A673 (cell line): ENCODE measurements at regions not wholly inside any gene's neighbourhood (a gene's known extent, or its start where the extent isn't known, plus 50 kb on each side); places are given as distances from the start of the nearest gene placed in this dataset.

ENCODE experiments used
- BruUV-seq: library from RNA; stranded (reverse); fragments of 400-500 nt; replicated peaks from 2 replicates; lab custom pipeline; 2021; lab: Mats Ljungman, UMichigan
- CTCF ChIA-PET: fragments of 300-600 bp; sonication (Branson Sonifier 250); formaldehyde crosslinking; loops from one replicate; lab custom pipeline; 2022; ENCODE audit warnings: antibody characterized with exemption; lab: Charles Lee
- POLR2A ChIA-PET: fragments of 300-600 bp; sonication (Branson Sonifier 250); formaldehyde crosslinking; loops from one replicate; lab custom pipeline; 2022; ENCODE audit warnings: antibody characterized with exemption; ENCODE audit not compliant: low non-redundant PET; lab: Charles Lee
- DNase-seq: peaks from one replicate; pipeline ENCODE4 v3.0.0-alpha.2; 2015; ENCODE audit warnings: low spot score
- H3K27ac ChIP-seq: fragments of 200-600 bp; sonication (generic); 2 replicates; pipeline ENCODE4 v1.5.1; 2016; ENCODE audit warnings: mixed run types, low read depth, mild to moderate bottlenecking, mixed read lengths, antibody characterized with exemption, low read length; ENCODE audit not compliant: poor library complexity, severe bottlenecking
- H3K27me3 ChIP-seq: fragments of 200-600 bp; sonication (generic); replicated peaks from 2 replicates; pipeline ENCODE4 v1.6.1; 2017; ENCODE audit warnings: mixed run types, low read depth, mild to moderate bottlenecking, mixed read lengths, antibody characterized with exemption, low read length; ENCODE audit not compliant: insufficient read depth, poor library complexity
- H3K36me3 ChIP-seq: fragments of 200-600 bp; sonication (generic); 2 replicates; pipeline ENCODE4 v1.6.1; 2016; ENCODE audit warnings: mixed run types, mild to moderate bottlenecking, mixed read lengths, antibody characterized with exemption, low read length; ENCODE audit not compliant: insufficient read depth, poor library complexity, severe bottlenecking
- H3K4me1 ChIP-seq: fragments of 200-600 bp; sonication (generic); 2 replicates; pipeline ENCODE4 v1.6.1; 2017; ENCODE audit warnings: mixed run types, mild to moderate bottlenecking, mixed read lengths, antibody characterized with exemption, low read length; ENCODE audit not compliant: insufficient read depth, poor library complexity, severe bottlenecking
- H3K4me3 ChIP-seq: fragments of 200-600 bp; sonication (generic); 2 replicates; pipeline ENCODE4 v1.5.1; 2016; ENCODE audit warnings: low read depth, mixed run types, mild to moderate bottlenecking, mixed read lengths, low read length; ENCODE audit not compliant: poor library complexity, severe bottlenecking
- H3K9me3 ChIP-seq: fragments of 200-600 bp; sonication (generic); 2 replicates; pipeline ENCODE4 v1.6.1; 2016; ENCODE audit warnings: mixed run types, low read depth, mild to moderate bottlenecking, mixed read lengths, antibody characterized with exemption, low read length; ENCODE audit not compliant: poor library complexity, severe bottlenecking
- CTCF ChIP-seq: fragments of 300-800, 200-600 bp; sonication (generic); conservative IDR thresholded peaks from 2 replicates; pipeline ENCODE4 v1.5.1; 2017; ENCODE audit warnings: low read depth, mild to moderate bottlenecking, antibody characterized with exemption, low read length, moderate library complexity, mixed read lengths
- EZH2 ChIP-seq: fragments of 200-600 bp; sonication (generic); IDR thresholded peaks from 2 replicates; pipeline ENCODE4 v1.6.1; 2017; ENCODE audit warnings: borderline replicate concordance, low read depth, mild to moderate bottlenecking, mixed read lengths, antibody characterized with exemption, low read length; ENCODE audit not compliant: poor library complexity, severe bottlenecking
- intact Hi-C: fragments of 100-400 bp; cut with micrococcal nuclease; formaldehyde crosslinking; loops from one replicate; pipeline ENCODE4 v1.10.0; 2022; ENCODE audit not compliant: unreplicated experiment

- BruUV-seq = no TSS peak
- ChIA-PET CTCF (no interaction called here), POLR2A (no interaction called here)
- intact Hi-C loops = no loop called here
- no peaks in the 10 kb centered on the region for H3K36me3 ChIP-seq
- H3K9me3 ChIP-seq = no peaks in the 10 kb centered on the region
- TF ChIP-seq CTCF = no peak
- TF ChIP-seq EZH2 = no peak
- H3K27me3 ChIP-seq = peaks cover 98% of the 10 kb centered on the region
- H3K4me3 ChIP-seq = no peak overlapping the region
- H3K4me1 ChIP-seq = no peaks in the 10 kb centered on the region
- no peak for DNase-seq
- no peak overlapping the region for H3K27ac ChIP-seq
Observed at GRCh38 chr5:77942578-77943239, 166.6 kb upstream of the TBCA start.

DNA sequence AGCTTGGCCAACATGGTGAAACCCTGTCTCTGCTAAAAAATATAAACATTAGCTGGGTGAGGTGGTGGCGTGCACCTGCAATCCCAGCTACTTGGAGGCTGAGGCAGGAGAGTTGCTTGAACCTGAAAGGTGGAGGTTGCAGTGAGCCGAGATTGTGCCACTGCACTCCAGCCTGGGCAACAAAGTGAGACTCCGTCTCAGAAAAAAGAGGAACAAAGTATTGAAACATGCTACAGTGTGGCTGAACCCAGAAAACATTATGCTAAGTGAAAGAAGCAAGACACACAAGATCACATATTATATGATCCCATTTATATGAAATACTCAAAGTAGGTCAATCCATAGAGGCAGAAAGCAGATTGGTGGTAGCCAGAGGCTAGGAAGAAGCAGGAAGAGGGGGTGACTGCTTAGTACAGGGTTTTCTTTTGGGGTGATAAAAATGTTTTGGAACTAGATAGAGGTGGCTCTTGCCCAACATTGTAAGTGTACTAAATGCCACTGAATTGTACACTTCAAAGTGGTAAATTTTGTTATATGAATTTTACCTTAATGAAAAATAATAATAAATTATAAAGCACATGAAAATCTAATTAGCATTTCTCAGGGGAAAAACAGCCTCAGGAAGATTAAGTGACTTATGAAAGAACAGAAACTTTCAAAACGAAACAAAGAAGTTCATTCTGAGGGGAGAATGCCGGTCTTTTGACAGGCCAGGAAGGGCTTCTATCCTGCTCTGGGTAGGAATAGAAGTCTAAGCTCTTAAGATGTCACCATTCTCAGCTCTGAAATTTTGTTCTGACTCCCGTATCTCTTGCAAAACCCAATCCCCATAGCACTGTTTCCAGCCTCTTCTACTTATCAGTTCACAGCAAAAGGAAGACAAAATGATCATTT, 161.1 kb upstream of the TBCA start:
- Histone ChIP-seq H3K27ac (no peak overlapping the region), H3K4me3 (no peak overlapping the region), H3K4me1 (no peaks in the 10 kb centered on the region), H3K27me3 (peaks cover 89% of the 10 kb centered on the region), H3K9me3 (no peaks in the 10 kb centered on the region), H3K36me3 (no peaks in the 10 kb centered on the region)
- ChIA-PET POLR2A (no interaction called here), CTCF (no interaction called here)
- intact Hi-C loops = no loop called here
- no peak for DNase-seq
- TF ChIP-seq CTCF = no peak
- no peak for TF ChIP-seq EZH2
- BruUV-seq = no TSS peak

- Histone ChIP-seq H3K4me1 (no peaks in the 10 kb centered on the region), H3K9me3 (no peaks in the 10 kb centered on the region), H3K27ac (no peak overlapping the region), H3K36me3 (no peaks in the 10 kb centered on the region), H3K4me3 (no peak overlapping the region), H3K27me3 (peaks cover 89% of the 10 kb centered on the region)
- no TSS peak for BruUV-seq
- TF ChIP-seq CTCF = no peak
- TF ChIP-seq EZH2 = no peak
- no peak for DNase-seq
- POLR2A ChIA-PET = no interaction called here
- intact Hi-C loops = no loop called here
- CTCF ChIA-PET = no interaction called here
Observed at GRCh38 chr5:77936365-77936693, 160.2 kb upstream of the TBCA start.
